ENCODE measurements at regions not wholly inside any gene's neighbourhood (a gene's known extent, or its start where the extent isn't known, plus 50 kb on each side); places are given as distances from the start of the nearest gene placed in this dataset.

DNA sequence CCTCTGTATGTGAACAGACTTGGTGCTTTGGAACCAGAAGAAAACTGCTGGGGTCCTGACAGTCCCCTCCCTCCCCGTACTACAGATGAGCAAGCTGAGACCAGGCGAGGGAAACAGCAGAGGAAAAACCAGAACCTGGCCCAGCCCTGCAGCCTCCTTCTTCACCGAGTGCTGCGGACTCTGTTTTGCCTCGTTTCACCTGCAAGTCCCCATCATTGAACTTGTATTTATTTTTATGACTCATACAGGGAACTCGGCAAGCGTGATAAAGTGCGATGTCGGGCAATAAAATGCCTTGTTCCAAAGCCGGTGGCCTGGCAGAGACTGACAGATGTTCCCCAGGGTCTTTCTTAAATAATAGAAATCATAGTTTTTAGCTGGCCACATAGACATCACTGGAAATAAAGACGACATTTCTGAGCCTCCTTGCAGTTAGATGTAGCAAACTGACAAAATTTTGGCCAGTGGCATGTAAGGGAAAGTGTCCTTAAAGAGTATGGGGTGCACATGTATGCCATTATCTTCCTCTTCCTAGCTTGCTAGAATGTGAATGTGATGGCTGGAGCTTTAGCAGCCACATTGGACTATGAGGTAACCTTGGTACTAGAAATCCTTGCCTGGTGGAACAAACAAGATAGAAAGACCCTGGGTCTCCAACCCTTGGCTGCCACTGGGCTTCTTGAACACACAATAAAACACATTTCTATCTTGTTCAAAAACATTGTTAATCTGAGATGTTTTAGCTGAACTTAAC, 128.6 kb downstream of the IRF8 start:
- Histone ChIP-seq H3K4me3 (ENCODE audit: control insufficient read depth in 2 of 3, extremely low read depth in 1 of 3, insufficient read depth in 2 of 3, low read depth in 1 of 3, low read length in 3 of 3) (no peak overlapping the region), H3K4me2 (ENCODE audit: control insufficient read depth, extremely low read depth, insufficient read depth, low read depth, low read length) (no peak overlapping the region), H4K20me1 (ENCODE audit: control insufficient read depth, extremely low read depth, insufficient read depth, low read length) (no peaks in the 10 kb centered on the region), H3K9me1 (ENCODE audit: control insufficient read depth, extremely low read depth, insufficient read depth, low read length) (no peaks in the 10 kb centered on the region), H3K9ac (ENCODE audit: control insufficient read depth, extremely low read depth, insufficient read depth, low read length) (no peak overlapping the region), H3K36me3 (ENCODE audit: control insufficient read depth in 2 of 2, extremely low read depth in 1 of 2, insufficient read depth in 2 of 2, low read length in 2 of 2) (no peaks in the 10 kb centered on the region), H3K27me3 (ENCODE audit: control insufficient read depth, extremely low read depth, insufficient read depth, low read length) (no peaks in the 10 kb centered on the region), H2AFZ (ENCODE audit: control insufficient read depth, low read length) (no peak overlapping the region), H3K27ac (ENCODE audit: control insufficient read depth, insufficient read depth, low read length) (no peak overlapping the region), H3K4me1 (ENCODE audit: control insufficient read depth, extremely low read depth, insufficient read depth, low read length) (no peaks in the 10 kb centered on the region), H3K9me3 (ENCODE audit: control insufficient read depth, low read depth, low read length) (peaks cover 6% of the 10 kb centered on the region), H3K79me2 (ENCODE audit: control insufficient read depth, insufficient read depth, low read length) (no peaks in the 10 kb centered on the region)
- FAIRE-seq (no peak), DNase-seq (ENCODE audit: low read depth, low spot score) (no peak)
- dilution Hi-C loops (cut with MboI; ENCODE audit: extremely low pct_ligation_motif_present, low sequenced_read_pairs): no loop called here
- TF ChIP-seq EZH2 (IDR thresholded peaks at IDR 0.05; ENCODE audit: low read length): no peak
- TF ChIP-seq, protein P1, sequence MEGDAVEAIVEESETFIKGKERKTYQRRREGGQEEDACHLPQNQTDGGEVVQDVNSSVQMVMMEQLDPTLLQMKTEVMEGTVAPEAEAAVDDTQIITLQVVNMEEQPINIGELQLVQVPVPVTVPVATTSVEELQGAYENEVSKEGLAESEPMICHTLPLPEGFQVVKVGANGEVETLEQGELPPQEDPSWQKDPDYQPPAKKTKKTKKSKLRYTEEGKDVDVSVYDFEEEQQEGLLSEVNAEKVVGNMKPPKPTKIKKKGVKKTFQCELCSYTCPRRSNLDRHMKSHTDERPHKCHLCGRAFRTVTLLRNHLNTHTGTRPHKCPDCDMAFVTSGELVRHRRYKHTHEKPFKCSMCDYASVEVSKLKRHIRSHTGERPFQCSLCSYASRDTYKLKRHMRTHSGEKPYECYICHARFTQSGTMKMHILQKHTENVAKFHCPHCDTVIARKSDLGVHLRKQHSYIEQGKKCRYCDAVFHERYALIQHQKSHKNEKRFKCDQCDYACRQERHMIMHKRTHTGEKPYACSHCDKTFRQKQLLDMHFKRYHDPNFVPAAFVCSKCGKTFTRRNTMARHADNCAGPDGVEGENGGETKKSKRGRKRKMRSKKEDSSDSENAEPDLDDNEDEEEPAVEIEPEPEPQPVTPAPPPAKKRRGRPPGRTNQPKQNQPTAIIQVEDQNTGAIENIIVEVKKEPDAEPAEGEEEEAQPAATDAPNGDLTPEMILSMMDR (optimal IDR thresholded peaks at IDR 0.05 in 1 of 3, IDR thresholded peaks at IDR 0.05 in 1 of 3, conservative IDR thresholded peaks at IDR 0.05 in 1 of 3; ENCODE audit: extremely low read depth in 1 of 3, insufficient read depth in 2 of 3, low read length in 3 of 3): no peak

DNA sequence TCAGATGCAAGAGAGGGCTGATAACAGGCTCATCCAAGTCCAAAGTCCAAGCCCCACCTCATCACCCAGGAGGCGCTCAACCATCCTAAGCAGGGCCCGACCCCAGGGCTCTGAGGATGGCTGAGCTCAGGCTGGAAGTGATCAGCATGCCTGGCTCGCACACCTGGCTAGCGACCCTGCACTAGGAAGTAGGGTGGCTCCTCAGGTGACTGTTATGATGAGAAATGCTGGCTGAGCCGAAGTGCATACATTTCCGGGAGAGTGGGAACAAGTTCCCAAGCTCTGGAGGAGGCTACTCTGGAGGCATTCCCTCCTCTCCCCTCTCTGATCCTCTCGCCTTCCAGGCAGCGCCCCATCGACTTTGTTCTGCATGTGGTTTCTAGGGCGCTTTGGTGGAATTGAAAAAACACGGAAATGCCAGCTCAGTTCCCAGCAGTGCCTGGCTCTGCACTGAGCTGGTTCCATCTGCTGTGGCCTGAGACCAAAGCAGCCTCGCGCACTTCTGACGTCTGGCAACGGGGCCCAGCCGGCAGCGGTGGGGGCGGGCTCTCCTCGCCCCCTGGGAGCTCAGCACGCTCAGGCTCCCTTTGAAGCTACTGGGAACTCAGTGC, 130.3 kb downstream of the IRF8 start:
- Histone ChIP-seq H3K36me3 (ENCODE audit: control insufficient read depth in 2 of 2, extremely low read depth in 1 of 2, insufficient read depth in 2 of 2, low read length in 2 of 2) (no peaks in the 10 kb centered on the region), H2AFZ (ENCODE audit: control insufficient read depth, low read length) (no peak overlapping the region), H3K9ac (ENCODE audit: control insufficient read depth, extremely low read depth, insufficient read depth, low read length) (no peak overlapping the region), H3K4me2 (ENCODE audit: control insufficient read depth, extremely low read depth, insufficient read depth, low read depth, low read length) (no peak overlapping the region), H3K79me2 (ENCODE audit: control insufficient read depth, insufficient read depth, low read length) (no peaks in the 10 kb centered on the region), H3K4me1 (ENCODE audit: control insufficient read depth, extremely low read depth, insufficient read depth, low read length) (no peaks in the 10 kb centered on the region), H3K4me3 (ENCODE audit: control insufficient read depth in 2 of 3, extremely low read depth in 1 of 3, insufficient read depth in 2 of 3, low read depth in 1 of 3, low read length in 3 of 3) (no peak overlapping the region), H3K9me1 (ENCODE audit: control insufficient read depth, extremely low read depth, insufficient read depth, low read length) (no peaks in the 10 kb centered on the region), H3K27ac (ENCODE audit: control insufficient read depth, insufficient read depth, low read length) (no peak overlapping the region), H3K27me3 (ENCODE audit: control insufficient read depth, extremely low read depth, insufficient read depth, low read length) (peaks cover 8% of the 10 kb centered on the region), H4K20me1 (ENCODE audit: control insufficient read depth, extremely low read depth, insufficient read depth, low read length) (no peaks in the 10 kb centered on the region), H3K9me3 (ENCODE audit: control insufficient read depth, low read depth, low read length) (peaks cover 6% of the 10 kb centered on the region)
- dilution Hi-C loops (cut with MboI; ENCODE audit: extremely low pct_ligation_motif_present, low sequenced_read_pairs): no loop called here
- FAIRE-seq: no peak
- no peak for DNase-seq (ENCODE audit: low read depth, low spot score)
- TF ChIP-seq, protein P1 (optimal IDR thresholded peaks at IDR 0.05 in 1 of 3, IDR thresholded peaks at IDR 0.05 in 1 of 3, conservative IDR thresholded peaks at IDR 0.05 in 1 of 3; ENCODE audit: extremely low read depth in 1 of 3, insufficient read depth in 2 of 3, low read length in 3 of 3): no peak
- TF ChIP-seq EZH2 (IDR thresholded peaks at IDR 0.05; ENCODE audit: low read length): no peak

Measured in keratinocyte (primary cell).